Stomach (tissue), 4 donors: ENCODE measurements at regions not wholly inside any gene's neighbourhood (a gene's known extent, or its start where the extent isn't known, plus 50 kb on each side); places are given as distances from the start of the nearest gene placed in this dataset.

Source experiments
- EP300 ChIP-seq: sonication (generic); formaldehyde crosslinking; IDR thresholded peaks from one replicate; pipeline ENCODE4 v1.6.1; 2017; ENCODE audit warnings: antibody characterized with exemption
- POLR2A ChIP-seq, 4 donors: fragments of 450-650 bp; IDR thresholded peaks; one replicate each; pipeline ENCODE4 v1.6.1; 2016; ENCODE audit warnings: antibody characterized with exemption in 4 of 4, control low read depth in 2 of 4, mild to moderate bottlenecking in 1 of 4, moderate library complexity in 1 of 4
- POLR2AphosphoS5 ChIP-seq, 3 donors: sonication (generic); formaldehyde crosslinking; IDR thresholded peaks; one replicate each; pipeline ENCODE4 v1.6.1; 2016; ENCODE audit warnings: antibody characterized with exemption in 3 of 3
- TF ChIP-seq, protein P1 (sequence below), 7 experiments: fragments of 450-650 bp in 4 of 7; fragments of 200-600 bp in 3 of 7; sonication (generic) in 3 of 7; IDR thresholded peaks; one replicate each; pipeline ENCODE4 v1.5.1; 2016 to 2019; ENCODE audit warnings: antibody characterized with exemption in 7 of 7, control low read depth in 2 of 7, mild to moderate bottlenecking in 1 of 7

DNA sequence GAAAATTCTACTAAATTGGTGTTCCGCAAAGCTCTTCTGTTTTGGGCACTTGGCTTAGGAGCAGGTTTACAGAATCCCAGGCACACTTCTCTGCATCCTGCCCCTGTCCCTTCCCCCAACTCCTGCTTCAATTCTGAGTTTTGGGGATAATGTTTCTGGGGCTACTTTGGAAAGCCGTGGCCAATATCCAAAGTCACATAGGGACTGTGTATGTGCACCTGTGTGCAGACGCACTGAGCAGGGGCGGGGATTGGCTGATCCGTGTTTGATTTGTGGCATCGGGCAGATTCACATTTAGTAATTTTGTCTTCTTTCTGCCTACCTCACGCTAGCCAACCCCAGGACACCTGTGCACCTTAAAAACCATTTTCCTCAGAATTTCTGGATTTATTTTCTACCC is 491.9 kb downstream of the SIPA1L2 start:
- TF ChIP-seq, protein P1, sequence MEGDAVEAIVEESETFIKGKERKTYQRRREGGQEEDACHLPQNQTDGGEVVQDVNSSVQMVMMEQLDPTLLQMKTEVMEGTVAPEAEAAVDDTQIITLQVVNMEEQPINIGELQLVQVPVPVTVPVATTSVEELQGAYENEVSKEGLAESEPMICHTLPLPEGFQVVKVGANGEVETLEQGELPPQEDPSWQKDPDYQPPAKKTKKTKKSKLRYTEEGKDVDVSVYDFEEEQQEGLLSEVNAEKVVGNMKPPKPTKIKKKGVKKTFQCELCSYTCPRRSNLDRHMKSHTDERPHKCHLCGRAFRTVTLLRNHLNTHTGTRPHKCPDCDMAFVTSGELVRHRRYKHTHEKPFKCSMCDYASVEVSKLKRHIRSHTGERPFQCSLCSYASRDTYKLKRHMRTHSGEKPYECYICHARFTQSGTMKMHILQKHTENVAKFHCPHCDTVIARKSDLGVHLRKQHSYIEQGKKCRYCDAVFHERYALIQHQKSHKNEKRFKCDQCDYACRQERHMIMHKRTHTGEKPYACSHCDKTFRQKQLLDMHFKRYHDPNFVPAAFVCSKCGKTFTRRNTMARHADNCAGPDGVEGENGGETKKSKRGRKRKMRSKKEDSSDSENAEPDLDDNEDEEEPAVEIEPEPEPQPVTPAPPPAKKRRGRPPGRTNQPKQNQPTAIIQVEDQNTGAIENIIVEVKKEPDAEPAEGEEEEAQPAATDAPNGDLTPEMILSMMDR (IDR thresholded peaks at IDR 0.05): no peak
- TF ChIP-seq POLR2A (IDR thresholded peaks at IDR 0.05) (no peak), POLR2AphosphoS5 (IDR thresholded peaks at IDR 0.05) (no peak), EP300 (no peak)
